GM18505 (cell line): ENCODE measurements at regions not wholly inside any gene's neighbourhood (a gene's known extent, or its start where the extent isn't known, plus 50 kb on each side); places are given as distances from the start of the nearest gene placed in this dataset.

Source experiments
- ATAC-seq: cut with Tn5 transposase; IDR thresholded peaks from one replicate; pipeline ENCODE4 v1.9.1; 2021; ENCODE audit not compliant: unreplicated experiment
- POLR2A ChIP-seq: IDR thresholded peaks from 4 replicates; pipeline ENCODE4 v1.6.1; 2011; ENCODE audit warnings: borderline replicate concordance; ENCODE audit not compliant: insufficient read depth, insufficient read length; ENCODE audit errors: extremely low read depth

GRCh38 chr2:12317286-12317685, 399.4 kb upstream of the TRIB2 start:
- no peak for ATAC-seq

DNA sequence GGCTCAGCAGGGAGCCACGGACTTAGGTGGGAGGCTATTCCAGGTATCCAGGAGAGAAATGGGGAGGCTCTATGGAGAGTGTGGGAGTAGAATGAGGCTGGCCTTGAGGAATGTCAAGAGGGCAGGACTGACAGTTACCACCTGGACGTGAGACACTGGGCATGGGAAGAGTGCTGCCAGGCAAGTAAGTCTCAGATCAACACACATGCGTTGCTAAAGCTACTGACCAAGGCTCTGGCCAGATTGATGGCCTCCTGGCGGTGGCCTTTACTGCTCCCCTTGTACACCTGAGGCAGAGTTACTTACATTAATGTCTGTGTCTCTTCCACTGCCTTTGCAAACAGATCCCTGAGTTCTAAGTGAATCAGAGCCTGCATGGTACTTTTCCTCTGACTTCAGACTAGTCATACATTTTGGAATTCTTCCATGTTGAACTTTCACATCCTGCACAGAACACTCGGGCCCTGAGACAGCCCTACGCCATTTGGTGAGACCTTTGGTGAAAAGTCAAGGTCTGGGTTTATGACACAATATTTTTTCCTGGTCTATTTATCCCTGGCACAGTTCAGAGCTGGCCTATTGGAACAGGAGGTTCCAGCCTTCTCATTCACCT, 398.8 kb upstream of the TRIB2 start:
- TF ChIP-seq POLR2A: no peak
- no peak for ATAC-seq

More at GRCh38 chr2:12317286-12317685, 399.4 kb upstream of the TRIB2 start:
- no peak for TF ChIP-seq POLR2A

GRCh38 chr2:12318427-12319057, 398.2 kb upstream of the TRIB2 start:
- ATAC-seq: no peak
- no peak for TF ChIP-seq POLR2A

- no peak for ATAC-seq
- no peak for TF ChIP-seq POLR2A
Observed at GRCh38 chr2:12320027-12320734, 396.6 kb upstream of the TRIB2 start.

GRCh38 chr2:12320991-12321641, 395.6 kb upstream of the TRIB2 start:
- no peak for ATAC-seq

GRCh38 chr2:12321886-12322285, 394.9 kb upstream of the TRIB2 start:
- no peak for TF ChIP-seq POLR2A
- ATAC-seq: no peak

More at GRCh38 chr2:12320991-12321641, 395.6 kb upstream of the TRIB2 start:
- no peak for TF ChIP-seq POLR2A

- TF ChIP-seq POLR2A: no peak
- ATAC-seq: no peak
Observed at GRCh38 chr2:12325806-12326205, 390.9 kb upstream of the TRIB2 start.

DNA sequence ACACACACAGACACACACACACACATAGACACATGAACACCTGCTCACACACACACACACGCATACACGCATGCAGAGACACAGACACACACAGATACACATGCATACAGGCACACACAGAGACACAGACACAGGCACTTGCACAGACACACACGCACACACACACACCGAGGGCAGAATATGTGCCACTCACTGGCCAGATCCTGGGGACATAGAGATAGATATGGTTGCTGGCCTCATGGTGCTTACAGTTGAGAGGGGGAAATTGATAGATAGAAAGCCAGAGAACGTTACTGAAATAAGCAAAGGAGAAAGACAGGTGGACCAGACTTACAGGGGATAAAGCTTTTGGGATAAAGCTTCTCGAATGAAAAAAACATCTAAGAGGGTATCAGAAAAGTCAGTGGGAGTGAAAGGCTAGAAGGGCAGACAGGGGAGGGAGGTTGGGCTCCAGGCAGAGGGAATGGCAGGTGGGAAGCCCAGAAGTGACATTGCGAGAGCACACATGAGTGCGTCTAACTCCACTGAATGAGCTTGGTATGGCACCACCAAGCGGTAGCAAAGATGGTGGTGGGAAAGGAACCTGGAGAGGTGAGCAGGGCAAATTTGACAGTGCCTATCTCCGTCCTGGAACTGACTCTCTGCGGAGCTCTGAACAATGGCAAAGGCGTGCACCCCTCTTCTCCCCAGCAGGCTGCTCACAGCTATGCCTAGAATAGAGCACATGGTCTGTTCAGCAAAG, 390.1 kb upstream of the TRIB2 start:
- TF ChIP-seq POLR2A: no peak
- ATAC-seq: no peak

DNA sequence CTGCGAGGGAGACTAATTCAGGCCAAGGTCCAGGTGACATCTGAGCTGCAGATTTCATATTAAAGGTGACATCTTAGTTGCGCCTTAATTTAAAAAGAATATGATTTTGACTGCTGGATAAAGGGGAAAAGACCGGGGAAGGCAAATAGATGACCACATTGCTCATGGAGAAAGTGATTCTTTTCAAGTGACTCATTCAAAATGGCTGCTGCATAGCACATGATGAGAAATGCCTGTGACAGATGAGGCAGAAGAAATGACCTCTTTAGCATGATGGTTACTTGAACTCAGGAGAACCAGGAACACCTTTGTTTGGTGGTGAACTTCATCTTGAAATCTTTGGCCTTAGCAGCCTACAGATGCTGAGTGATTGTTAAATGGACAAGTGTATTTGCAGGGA, 385.8 kb upstream of the TRIB2 start:
- ATAC-seq: no peak
- no peak for TF ChIP-seq POLR2A

- ATAC-seq: no peak
- TF ChIP-seq POLR2A: no peak
Observed at GRCh38 chr2:12331698-12332097, 385.0 kb upstream of the TRIB2 start.

- ATAC-seq: no peak
- TF ChIP-seq POLR2A: no peak
Observed at GRCh38 chr2:12333293-12333692, 383.4 kb upstream of the TRIB2 start.

DNA sequence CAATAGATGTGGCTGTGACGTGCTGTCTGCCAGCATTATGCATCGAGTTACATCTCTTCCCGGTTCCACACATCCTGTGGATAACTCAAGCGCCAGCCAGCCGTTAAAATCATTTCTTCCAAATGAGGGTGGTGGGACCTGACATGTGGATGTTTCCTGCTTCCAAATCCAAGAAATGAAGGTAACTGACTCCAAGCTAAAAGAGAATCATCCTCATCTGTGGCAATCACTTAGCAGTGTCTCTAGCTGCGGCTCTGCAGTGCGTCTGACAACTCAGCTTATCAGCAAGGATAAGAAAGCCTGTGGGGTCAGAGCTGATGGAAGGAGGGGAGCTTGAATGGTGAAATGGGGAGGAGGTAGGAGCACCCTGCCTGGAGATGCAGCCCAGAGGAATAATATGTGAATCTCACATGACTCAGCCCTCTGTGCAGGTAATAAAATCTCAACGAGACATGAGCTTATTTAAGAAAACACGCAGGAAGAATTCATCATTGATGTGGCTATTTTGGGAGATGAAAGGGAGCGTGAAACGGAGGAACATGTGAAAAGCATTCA, 382.2 kb upstream of the TRIB2 start:
- ATAC-seq: no peak
- no peak for TF ChIP-seq POLR2A

GRCh38 chr2:12335131-12335530, 381.6 kb upstream of the TRIB2 start:
- TF ChIP-seq POLR2A: no peak
- no peak for ATAC-seq

GRCh38 chr2:12335995-12336394, 380.7 kb upstream of the TRIB2 start:
- no peak for ATAC-seq

More at GRCh38 chr2:12335995-12336394, 380.7 kb upstream of the TRIB2 start:
- no peak for TF ChIP-seq POLR2A
